IMR-90 (cell line): ENCODE measurements at regions not wholly inside any gene's neighbourhood (a gene's known extent, or its start where the extent isn't known, plus 50 kb on each side); places are given as distances from the start of the nearest gene placed in this dataset.

Experiments used
- ATAC-seq: fragments of 200-7000 bp; cut with Tn5 transposase; 2 replicates; pipeline ENCODE4 v1.9.1; 2020; ENCODE audit warnings: low read depth, mild to moderate bottlenecking, moderate library complexity
- BruUV-seq: library from RNA; stranded (reverse); fragments of 400-500 nt; replicated peaks from 2 replicates; lab custom pipeline; 2021; lab: Mats Ljungman, UMichigan
- CTCF ChIA-PET: fragments of 300-600 bp; formaldehyde crosslinking; extraction: SDS; loops from one replicate; lab custom pipeline; 2021; ENCODE audit warnings: antibody characterized with exemption; lab: Yijun Ruan, JAX
- POLR2A ChIA-PET: fragments of 300-600 bp; sonication (Branson Sonifier 250); formaldehyde crosslinking; loops from one replicate; lab custom pipeline; 2022; ENCODE audit warnings: antibody characterized with exemption; ENCODE audit not compliant: unreplicated experiment; lab: Charles Lee
- DNase-seq: peaks from one replicate; pipeline ENCODE4 v3.0.0; 2013
- H2AFZ ChIP-seq: replicated peaks from 2 replicates; pipeline ENCODE3; 2013; ENCODE audit warnings: low read length, mild to moderate bottlenecking; ENCODE audit not compliant: poor library complexity
- H2AK5ac ChIP-seq: 2 replicates; pipeline ENCODE4 v1.6.1; 2013; ENCODE audit warnings: low read depth, low read length, inconsistent platforms
- H2AK9ac ChIP-seq: replicated peaks from 2 replicates; pipeline ENCODE3; 2013; ENCODE audit warnings: mild to moderate bottlenecking, low read depth, low read length, moderate library complexity; ENCODE audit not compliant: poor library complexity
- H2BK120ac ChIP-seq: 2 replicates; pipeline ENCODE4 v1.6.1; 2013; ENCODE audit warnings: low read depth, low read length, inconsistent platforms
- H2BK15ac ChIP-seq: 3 replicates; pipeline ENCODE4 v1.6.1; 2013; ENCODE audit warnings: low read depth, low read length, inconsistent platforms
- H2BK20ac ChIP-seq: 2 replicates; pipeline ENCODE4 v1.6.1; 2013; ENCODE audit warnings: low read depth, mild to moderate bottlenecking, inconsistent platforms, low read length, moderate library complexity
- H2BK5ac ChIP-seq: 2 replicates; pipeline ENCODE4 v1.6.1; 2013; ENCODE audit warnings: mild to moderate bottlenecking, low read depth, low read length, inconsistent platforms; ENCODE audit not compliant: poor library complexity, severe bottlenecking
- H3K14ac ChIP-seq: replicated peaks from 2 replicates; pipeline ENCODE4 v1.6.1; 2013; ENCODE audit warnings: low read depth, low read length, inconsistent platforms
- H3K18ac ChIP-seq: 2 replicates; pipeline ENCODE4 v1.6.1; 2013; ENCODE audit warnings: low read depth, low read length, control low read depth
- H3K23ac ChIP-seq: 2 replicates; pipeline ENCODE4 v1.6.1; 2013; ENCODE audit warnings: low read depth, low read length, inconsistent platforms
- H3K27ac ChIP-seq: 2 replicates; pipeline ENCODE4 v1.5.1; 2013; ENCODE audit warnings: mild to moderate bottlenecking, control low read depth, low read length; ENCODE audit not compliant: insufficient read depth
- H3K27me3 ChIP-seq: 2 replicates; pipeline ENCODE4 v1.6.1; 2013; ENCODE audit warnings: low read length; ENCODE audit not compliant: control insufficient read depth, insufficient read depth
- H3K36me3 ChIP-seq: 2 replicates; pipeline ENCODE4 v1.6.1; 2013; ENCODE audit warnings: low read length, mixed read lengths; ENCODE audit not compliant: control insufficient read depth, insufficient read depth
- H3K4ac ChIP-seq: 2 replicates; pipeline ENCODE4 v1.6.1; 2013; ENCODE audit warnings: low read depth, low read length, inconsistent platforms
- H3K4me1 ChIP-seq: 2 replicates; pipeline ENCODE4 v1.6.1; 2013; ENCODE audit warnings: low read length, mixed read lengths; ENCODE audit not compliant: control insufficient read depth, insufficient read depth
- H3K4me2 ChIP-seq: 2 replicates; pipeline ENCODE4 v1.6.1; 2013; ENCODE audit warnings: low read depth, mild to moderate bottlenecking, control low read depth, low read length, moderate library complexity
- H3K4me3 ChIP-seq: 2 replicates; pipeline ENCODE4 v1.5.1; 2013; ENCODE audit warnings: low read depth, mild to moderate bottlenecking, control low read depth, low read length, moderate library complexity; ENCODE audit not compliant: insufficient read depth
- H3K56ac ChIP-seq: 2 replicates; pipeline ENCODE4 v1.6.1; 2013; ENCODE audit warnings: low read length, inconsistent platforms; ENCODE audit not compliant: insufficient read depth; ENCODE audit errors: extremely low read depth
- H3K79me1 ChIP-seq, 2 experiments: 2 replicates each; pipeline ENCODE4 v1.6.1; 2013; ENCODE audit warnings: low read length in 2 of 2, inconsistent platforms in 1 of 2, low read depth in 1 of 2
- H3K9ac ChIP-seq: 2 replicates; pipeline ENCODE4 v1.6.1; 2013; ENCODE audit warnings: low read depth, low read length, control low read depth
- H3K9me1 ChIP-seq: 2 replicates; pipeline ENCODE4 v1.6.1; 2013; ENCODE audit warnings: low read length, inconsistent platforms; ENCODE audit not compliant: insufficient read depth
- H3K9me3 ChIP-seq: 2 replicates; pipeline ENCODE4 v1.6.1; 2013; ENCODE audit warnings: low read length; ENCODE audit not compliant: control insufficient read depth, insufficient read depth
- H4K20me1 ChIP-seq: 2 replicates; pipeline ENCODE4 v1.6.1; 2013; ENCODE audit warnings: low read length, inconsistent platforms; ENCODE audit not compliant: insufficient read depth
- H4K5ac ChIP-seq: 2 replicates; pipeline ENCODE4 v1.6.1; 2013; ENCODE audit warnings: mild to moderate bottlenecking, low read depth, low read length, control low read depth
- H4K8ac ChIP-seq, 2 experiments: 2 replicates each; pipeline ENCODE4 v1.6.1; 2013; ENCODE audit warnings: low read depth in 2 of 2, low read length in 2 of 2, control low read depth in 1 of 2, inconsistent platforms in 1 of 2
- H4K91ac ChIP-seq: 2 replicates; pipeline ENCODE4 v1.6.1; 2013; ENCODE audit warnings: low read depth, low read length, inconsistent platforms; ENCODE audit not compliant: insufficient read depth
- BHLHE40 ChIP-seq: fragments of 150-350 bp; IDR thresholded peaks from 2 replicates; pipeline ENCODE4 v1.6.1; 2016; ENCODE audit warnings: mild to moderate bottlenecking, low read depth, low read length
- CEBPB ChIP-seq: IDR thresholded peaks from 2 replicates; pipeline ENCODE4 v1.6.1; 2012; ENCODE audit warnings: low read depth, low read length, improper control_type of control experiment
- CHD1 ChIP-seq: IDR thresholded peaks from 2 replicates; pipeline ENCODE4 v1.6.1; 2012; ENCODE audit warnings: low read depth, low read length, improper control_type of control experiment
- FOS ChIP-seq: fragments of 150-350 bp; IDR thresholded peaks from 2 replicates; pipeline ENCODE4 v1.6.1; 2016; ENCODE audit warnings: low read depth, low read length
- MAZ ChIP-seq: IDR thresholded peaks from 2 replicates; pipeline ENCODE4 v1.6.1; 2012; ENCODE audit warnings: low read depth, mild to moderate bottlenecking, low read length, improper control_type of control experiment, moderate library complexity, borderline replicate concordance
- MXI1 ChIP-seq: IDR thresholded peaks from 2 replicates; pipeline ENCODE4 v1.6.1; 2012; ENCODE audit warnings: low read depth, mild to moderate bottlenecking, low read length, moderate library complexity, borderline replicate concordance
- NFE2L2 ChIP-seq: fragments of 150-350 bp; IDR thresholded peaks from 2 replicates; pipeline ENCODE4 v1.6.1; 2016; ENCODE audit warnings: low read depth, mild to moderate bottlenecking, low read length
- POLR2A ChIP-seq: IDR thresholded peaks from 2 replicates; pipeline ENCODE4 v1.6.1; 2012; ENCODE audit warnings: mild to moderate bottlenecking, low read depth, low read length
- RAD21 ChIP-seq: IDR thresholded peaks from 2 replicates; pipeline ENCODE4 v1.6.1; 2012; ENCODE audit warnings: low read length, improper control_type of control experiment
- RCOR1 ChIP-seq: IDR thresholded peaks from 2 replicates; pipeline ENCODE4 v1.6.1; 2012; ENCODE audit warnings: mild to moderate bottlenecking, low read length, improper control_type of control experiment; ENCODE audit not compliant: insufficient replicate concordance
- RFX5 ChIP-seq: IDR thresholded peaks from 2 replicates; pipeline ENCODE4 v1.8.0; 2012; ENCODE audit warnings: low read depth, mild to moderate bottlenecking, low read length, moderate library complexity
- SMC3 ChIP-seq: fragments of 150-350 bp; IDR thresholded peaks from 2 replicates; pipeline ENCODE4 v1.6.1; 2016; ENCODE audit warnings: low read depth, mild to moderate bottlenecking, antibody characterized with exemption, low read length, moderate library complexity
- dilution Hi-C: fragments of 300-500 bp; cut with HindIII; formaldehyde crosslinking; loops from one replicate; pipeline ENCODE4 v1.14.3; 2018; ENCODE audit warnings: low sequenced_read_pairs; ENCODE audit not compliant: unreplicated experiment
- in situ Hi-C: fragments of 300-500 bp; cut with MboI; formaldehyde crosslinking; loops from 3 replicates; pipeline ENCODE4 v1.14.3; 2019; ENCODE audit warnings: low sequenced_read_pairs, inconsistent platforms, mixed read lengths
- intact Hi-C: fragments of 100-400 bp; cut with micrococcal nuclease; formaldehyde crosslinking; loops from 2 replicates; pipeline ENCODE4 v1.10.0; 2022
- TF ChIP-seq, protein P1 (sequence below): fragments of 150-350 bp; IDR thresholded peaks from 2 replicates; pipeline ENCODE4 v1.6.1; 2017; ENCODE audit warnings: mild to moderate bottlenecking, antibody characterized with exemption, low read length, low read depth
- TF ChIP-seq, protein P2 (sequence below): conservative IDR thresholded peaks from 2 replicates; pipeline ENCODE4 v1.5.1; 2012; ENCODE audit warnings: mild to moderate bottlenecking, low read depth, low read length, improper control_type of control experiment
- TF ChIP-seq, protein P3 (sequence below): fragments of 150-350 bp; IDR thresholded peaks from 2 replicates; pipeline ENCODE4 v1.6.1; 2016; ENCODE audit warnings: low read depth, mild to moderate bottlenecking, low read length, moderate library complexity, borderline replicate concordance

DNA sequence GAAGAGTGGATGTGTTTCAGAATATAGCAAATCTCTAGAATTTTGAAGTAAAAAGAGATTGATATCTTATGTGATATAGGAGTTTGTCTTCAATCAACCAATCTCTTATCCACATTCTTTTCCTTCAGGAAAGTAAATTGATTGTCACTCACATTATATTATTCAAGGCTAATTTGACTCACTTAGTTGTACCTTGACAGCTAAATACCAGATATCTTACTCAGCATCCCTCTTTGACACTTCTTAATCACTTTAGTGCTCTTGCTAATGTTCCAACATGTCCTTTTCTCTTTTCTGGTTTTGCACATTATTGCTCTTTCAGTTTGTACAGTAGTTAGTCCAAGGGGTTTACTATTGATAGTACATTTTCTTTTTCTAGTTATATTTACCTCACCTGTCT is 286.9 kb upstream of the PTCHD4 start:
- TF ChIP-seq MXI1 (no peak), RAD21 (no peak), RCOR1 (no peak), CEBPB (no peak), BHLHE40 (no peak), FOS (no peak), RFX5 (no peak), CHD1 (no peak), NFE2L2 (no peak), MAZ (no peak), POLR2A (no peak), SMC3 (no peak)
- TF ChIP-seq, protein P1, sequence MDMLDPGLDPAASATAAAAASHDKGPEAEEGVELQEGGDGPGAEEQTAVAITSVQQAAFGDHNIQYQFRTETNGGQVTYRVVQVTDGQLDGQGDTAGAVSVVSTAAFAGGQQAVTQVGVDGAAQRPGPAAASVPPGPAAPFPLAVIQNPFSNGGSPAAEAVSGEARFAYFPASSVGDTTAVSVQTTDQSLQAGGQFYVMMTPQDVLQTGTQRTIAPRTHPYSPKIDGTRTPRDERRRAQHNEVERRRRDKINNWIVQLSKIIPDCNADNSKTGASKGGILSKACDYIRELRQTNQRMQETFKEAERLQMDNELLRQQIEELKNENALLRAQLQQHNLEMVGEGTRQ, result no peak
- TF ChIP-seq, protein P2, sequence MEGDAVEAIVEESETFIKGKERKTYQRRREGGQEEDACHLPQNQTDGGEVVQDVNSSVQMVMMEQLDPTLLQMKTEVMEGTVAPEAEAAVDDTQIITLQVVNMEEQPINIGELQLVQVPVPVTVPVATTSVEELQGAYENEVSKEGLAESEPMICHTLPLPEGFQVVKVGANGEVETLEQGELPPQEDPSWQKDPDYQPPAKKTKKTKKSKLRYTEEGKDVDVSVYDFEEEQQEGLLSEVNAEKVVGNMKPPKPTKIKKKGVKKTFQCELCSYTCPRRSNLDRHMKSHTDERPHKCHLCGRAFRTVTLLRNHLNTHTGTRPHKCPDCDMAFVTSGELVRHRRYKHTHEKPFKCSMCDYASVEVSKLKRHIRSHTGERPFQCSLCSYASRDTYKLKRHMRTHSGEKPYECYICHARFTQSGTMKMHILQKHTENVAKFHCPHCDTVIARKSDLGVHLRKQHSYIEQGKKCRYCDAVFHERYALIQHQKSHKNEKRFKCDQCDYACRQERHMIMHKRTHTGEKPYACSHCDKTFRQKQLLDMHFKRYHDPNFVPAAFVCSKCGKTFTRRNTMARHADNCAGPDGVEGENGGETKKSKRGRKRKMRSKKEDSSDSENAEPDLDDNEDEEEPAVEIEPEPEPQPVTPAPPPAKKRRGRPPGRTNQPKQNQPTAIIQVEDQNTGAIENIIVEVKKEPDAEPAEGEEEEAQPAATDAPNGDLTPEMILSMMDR, result no peak
- TF ChIP-seq, protein P3, sequence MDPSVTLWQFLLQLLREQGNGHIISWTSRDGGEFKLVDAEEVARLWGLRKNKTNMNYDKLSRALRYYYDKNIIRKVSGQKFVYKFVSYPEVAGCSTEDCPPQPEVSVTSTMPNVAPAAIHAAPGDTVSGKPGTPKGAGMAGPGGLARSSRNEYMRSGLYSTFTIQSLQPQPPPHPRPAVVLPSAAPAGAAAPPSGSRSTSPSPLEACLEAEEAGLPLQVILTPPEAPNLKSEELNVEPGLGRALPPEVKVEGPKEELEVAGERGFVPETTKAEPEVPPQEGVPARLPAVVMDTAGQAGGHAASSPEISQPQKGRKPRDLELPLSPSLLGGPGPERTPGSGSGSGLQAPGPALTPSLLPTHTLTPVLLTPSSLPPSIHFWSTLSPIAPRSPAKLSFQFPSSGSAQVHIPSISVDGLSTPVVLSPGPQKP, result no peak
- no peaks in the 10 kb centered on the region for H3K79me1 ChIP-seq
- no peak overlapping the region for H2AK5ac ChIP-seq
- no peak overlapping the region for H2BK5ac ChIP-seq
- no peaks in the 10 kb centered on the region for H3K9me3 ChIP-seq
- H3K9ac ChIP-seq, result no peak overlapping the region
- H2BK120ac ChIP-seq, result no peak overlapping the region
- H2AK9ac ChIP-seq, result no peak overlapping the region
- intact Hi-C loops (no loop called here), in situ Hi-C loops (no loop called here), dilution Hi-C loops (no loop called here)
- H3K4me1 ChIP-seq, result no peaks in the 10 kb centered on the region
- H2BK20ac ChIP-seq, result no peak overlapping the region
- H2BK15ac ChIP-seq, result no peak overlapping the region
- ChIA-PET CTCF (no interaction called here), POLR2A (no interaction called here)
- ATAC-seq, result no peak
- no peak for DNase-seq
- no peak overlapping the region for H3K56ac ChIP-seq
- H3K18ac ChIP-seq, result no peak overlapping the region
- H3K27me3 ChIP-seq, result no peaks in the 10 kb centered on the region
- no peak overlapping the region for H3K4me3 ChIP-seq
- H2AFZ ChIP-seq, result no peak overlapping the region
- H4K91ac ChIP-seq, result no peak overlapping the region
- H4K20me1 ChIP-seq, result no peaks in the 10 kb centered on the region
- no peak overlapping the region for H3K14ac ChIP-seq
- H4K5ac ChIP-seq, result no peak overlapping the region
- H3K4ac ChIP-seq, result no peak overlapping the region
- H3K4me2 ChIP-seq, result no peak overlapping the region
- no peak overlapping the region for H3K27ac ChIP-seq
- H3K9me1 ChIP-seq, result no peaks in the 10 kb centered on the region
- H3K23ac ChIP-seq, result no peak overlapping the region
- H4K8ac ChIP-seq, result no peak overlapping the region
- BruUV-seq, result no TSS peak
- no peaks in the 10 kb centered on the region for H3K36me3 ChIP-seq
